HG03342 (cell line): ENCODE measurements at regions not wholly inside any gene's neighbourhood (a gene's known extent, or its start where the extent isn't known, plus 50 kb on each side); places are given as distances from the start of the nearest gene placed in this dataset.
"Not testable (repeated sequence)": the region's sequence is repeated elsewhere in the genome, so short reads cannot be mapped to it uniquely, and the experiment has no call there.

ENCODE experiments used
- ATAC-seq: cut with Tn5 transposase; IDR thresholded peaks from one replicate; pipeline ENCODE4 v1.9.1; 2021; ENCODE audit warnings: mild to moderate bottlenecking, moderate library complexity; ENCODE audit not compliant: unreplicated experiment

DNA sequence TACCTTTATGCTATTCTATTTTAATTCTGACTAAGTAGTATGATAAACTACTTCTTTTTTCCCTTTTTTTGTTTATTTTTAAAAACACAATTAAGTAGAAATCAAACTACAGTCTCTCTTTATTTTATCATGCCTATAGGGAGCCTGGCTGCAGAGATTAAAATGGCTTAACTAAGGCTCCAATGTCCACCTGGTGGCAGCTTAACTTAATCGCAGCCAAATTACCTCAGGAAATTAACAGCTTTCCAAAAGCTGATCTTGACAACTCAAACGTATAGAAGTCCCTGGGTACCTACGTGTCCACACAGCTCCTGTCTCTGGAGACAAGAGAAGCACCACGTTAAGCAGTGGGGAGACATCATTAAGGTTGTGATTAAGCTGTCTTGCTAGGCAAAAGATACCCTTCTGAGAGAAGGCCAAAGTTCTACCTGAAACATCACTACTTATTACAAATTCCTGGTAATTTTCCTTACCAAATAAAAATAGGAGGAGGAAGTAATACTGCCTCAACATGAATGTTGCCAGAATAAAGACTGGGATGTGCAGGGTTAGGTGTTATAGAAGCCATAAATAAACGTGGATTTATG lies 63.2 kb upstream of the SNX19 start:
- ATAC-seq, result no peak

DNA sequence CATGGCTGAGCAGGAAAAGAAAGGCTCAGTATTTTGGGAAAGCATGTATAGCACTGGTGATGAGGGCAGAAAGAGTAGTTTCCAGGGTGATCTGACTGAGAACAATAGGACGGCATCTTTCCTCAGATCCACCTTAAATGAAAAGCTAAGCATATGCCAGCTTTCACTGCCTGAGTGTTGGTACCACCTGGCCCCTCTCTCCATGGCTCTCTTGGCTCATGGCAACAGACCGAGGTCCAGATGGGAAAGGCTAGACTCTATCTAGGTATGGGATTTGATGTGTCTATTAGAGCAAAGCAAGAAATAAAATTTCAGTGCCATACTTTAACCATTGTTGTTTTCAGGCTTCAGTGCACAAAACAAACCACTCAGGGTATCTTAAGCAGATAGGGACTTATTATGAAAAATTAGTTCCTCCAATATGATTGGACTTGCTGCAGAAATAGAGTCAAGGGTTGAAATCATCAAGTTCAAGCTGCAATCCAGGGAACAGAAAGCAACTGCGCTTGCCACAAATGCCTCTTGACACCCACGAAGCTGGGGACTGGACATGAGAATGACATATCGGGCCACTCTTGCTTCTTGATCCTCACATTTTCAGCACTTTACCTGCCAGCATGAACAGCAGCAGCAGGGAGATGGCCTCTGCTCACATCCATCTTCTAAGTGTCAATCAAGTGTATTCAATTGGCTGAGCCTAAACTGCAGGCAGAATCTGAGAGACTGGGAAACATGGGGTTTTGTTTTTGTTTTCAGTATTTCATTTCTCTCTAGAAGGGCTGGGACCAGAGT lies 64.0 kb upstream of the SNX19 start:
- no peak for ATAC-seq

DNA sequence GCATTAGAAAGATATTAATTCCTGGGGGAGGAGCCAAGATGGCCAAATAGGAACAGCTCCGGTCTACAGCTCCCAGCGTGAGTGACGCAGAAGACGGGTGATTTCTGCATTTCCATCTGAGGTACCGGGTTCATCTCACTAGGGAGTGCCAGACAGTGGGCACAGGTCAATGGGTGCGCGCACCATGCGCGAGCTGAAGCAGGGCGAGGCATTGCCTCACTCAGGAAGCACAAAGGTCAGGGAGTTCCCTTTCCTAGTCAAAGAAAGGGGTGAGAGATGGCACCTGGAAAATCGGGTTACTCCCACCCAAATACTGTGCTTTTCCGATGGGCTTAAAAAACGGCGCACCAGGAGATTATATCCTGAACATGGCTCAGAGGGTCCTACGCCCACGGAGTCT lies 68.0 kb upstream of the SNX19 start:
- not testable (repeated sequence) for ATAC-seq

DNA sequence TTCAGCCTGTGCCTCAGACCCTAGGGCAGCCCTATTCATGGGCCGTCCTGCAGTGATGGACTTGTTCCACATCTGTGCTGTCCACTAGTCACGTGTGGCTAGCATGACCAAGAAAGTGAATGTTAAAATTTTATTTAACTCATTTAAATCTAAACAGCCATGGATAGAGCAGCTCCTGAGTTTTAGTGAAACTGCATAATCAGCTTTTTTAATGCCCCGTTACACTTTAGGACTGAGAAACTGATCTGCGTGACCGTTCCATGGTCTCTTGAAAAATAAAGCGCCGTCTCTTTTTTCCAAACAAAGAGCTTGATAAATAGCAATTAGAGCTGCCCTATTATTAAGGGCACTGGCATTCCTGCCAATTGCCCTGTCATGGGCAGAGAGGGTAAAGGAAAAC lies 76.5 kb upstream of the SNX19 start:
- ATAC-seq, result no peak

DNA sequence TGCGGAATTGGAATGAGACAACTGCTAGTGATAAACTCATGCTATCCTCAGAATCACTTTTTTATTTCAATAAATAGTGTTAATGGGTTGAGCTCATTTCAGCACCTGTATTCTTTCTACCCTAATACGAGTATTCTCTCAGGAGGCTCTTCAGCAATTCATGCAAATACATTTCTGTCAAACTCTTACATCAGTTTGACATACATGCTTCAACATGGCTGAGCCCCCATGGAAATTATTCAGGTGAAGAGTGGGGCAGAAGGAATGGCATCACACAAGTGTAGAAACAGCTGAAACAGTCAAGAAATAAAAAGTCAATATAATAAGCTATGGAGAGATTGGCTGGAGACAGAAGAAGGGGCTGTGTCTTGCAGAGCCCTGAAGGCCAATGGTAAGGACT lies 77.8 kb upstream of the SNX19 start:
- ATAC-seq, result no peak

DNA sequence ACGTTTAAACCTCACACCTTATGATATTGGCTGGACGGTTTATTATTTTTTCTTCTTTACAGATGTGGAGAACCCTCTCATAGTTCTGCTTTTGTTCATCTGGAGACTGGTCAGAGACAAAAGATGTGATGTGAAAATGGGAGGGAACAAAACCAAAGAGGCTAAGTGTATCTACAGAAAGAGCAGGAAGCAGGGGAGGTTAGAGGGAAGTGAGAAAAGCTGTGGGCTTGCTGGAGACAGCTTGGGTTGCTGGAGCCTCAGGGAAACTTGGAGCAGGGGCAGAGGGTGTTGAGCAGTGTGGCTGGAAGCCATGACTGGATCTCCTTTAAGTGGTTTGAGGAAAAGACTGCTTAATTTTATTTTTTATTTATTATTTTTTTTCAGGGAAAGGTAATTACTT lies 79.0 kb upstream of the SNX19 start:
- ATAC-seq, result no peak

DNA sequence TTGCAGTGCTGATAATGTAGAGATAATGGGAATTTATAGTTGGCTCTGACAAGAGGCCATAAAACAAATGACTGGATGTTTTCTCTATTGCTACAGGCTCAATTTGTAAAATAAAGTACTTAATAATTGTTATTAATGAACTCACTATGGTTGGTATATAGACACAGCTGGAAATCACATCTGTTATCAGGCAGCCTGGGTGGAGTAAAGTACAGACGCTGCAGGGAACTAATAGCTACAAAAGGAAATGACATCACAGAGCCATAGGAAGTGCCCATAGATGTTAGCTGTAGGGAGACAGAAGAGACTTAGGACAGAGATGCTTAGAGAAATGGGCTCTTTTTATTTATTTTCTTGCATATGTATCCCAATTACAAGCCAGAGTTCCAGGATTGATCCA lies 81.0 kb upstream of the SNX19 start:
- ATAC-seq, result no peak

DNA sequence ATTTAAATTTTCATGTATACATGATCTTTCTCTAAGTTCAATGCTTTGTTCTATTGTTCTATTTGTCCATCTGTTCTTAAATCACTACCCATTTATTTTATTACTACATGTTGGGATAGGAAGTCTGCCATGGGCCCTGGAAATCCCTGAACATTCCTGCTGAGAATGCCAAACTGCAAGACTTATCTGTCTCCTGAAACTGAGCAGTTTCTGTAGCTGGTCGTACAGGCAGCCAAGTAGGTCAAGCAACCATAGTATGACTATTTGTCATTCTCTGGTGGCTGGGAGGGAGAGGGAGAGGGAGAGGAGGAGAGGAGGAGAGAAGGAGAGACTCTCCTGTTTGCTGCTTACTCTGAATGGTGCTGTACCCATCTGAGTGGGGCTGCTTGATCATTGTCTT lies 82.8 kb upstream of the SNX19 start:
- ATAC-seq, result no peak

DNA sequence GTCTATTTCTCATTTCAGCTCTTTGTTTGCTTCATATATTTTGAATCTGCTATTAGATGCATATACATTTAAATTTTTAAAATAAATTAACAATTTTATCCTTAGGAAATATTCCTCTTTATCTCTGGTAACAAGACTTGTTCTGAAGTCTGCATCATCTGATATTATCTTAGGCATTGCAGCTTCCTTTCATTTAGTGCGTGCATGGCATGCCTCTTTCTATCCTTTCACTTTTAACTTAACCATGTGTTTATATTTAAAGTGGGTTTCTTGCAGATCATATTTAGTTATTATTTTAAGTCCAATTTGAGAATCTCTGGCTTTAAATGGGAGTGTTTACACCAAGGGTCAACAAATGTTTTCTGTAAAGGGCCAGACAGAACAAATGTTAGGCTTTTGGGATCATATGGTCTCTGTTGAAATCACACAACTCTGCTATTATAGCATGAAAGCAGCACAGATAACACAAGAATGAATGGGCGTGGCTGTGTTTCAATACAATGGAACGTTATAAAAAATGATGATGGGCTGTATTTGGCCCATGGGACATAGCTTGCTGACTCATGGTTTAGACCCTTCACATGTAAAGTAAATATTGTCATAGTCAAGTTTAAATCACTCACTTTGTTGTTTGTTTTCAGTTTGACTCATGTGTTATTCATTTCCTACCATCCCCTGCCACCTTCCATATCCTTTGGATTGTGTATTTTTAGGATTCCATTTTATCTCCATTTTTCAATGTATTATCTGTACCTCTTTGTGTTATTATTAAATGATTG lies 83.9 kb upstream of the SNX19 start:
- no peak for ATAC-seq

DNA sequence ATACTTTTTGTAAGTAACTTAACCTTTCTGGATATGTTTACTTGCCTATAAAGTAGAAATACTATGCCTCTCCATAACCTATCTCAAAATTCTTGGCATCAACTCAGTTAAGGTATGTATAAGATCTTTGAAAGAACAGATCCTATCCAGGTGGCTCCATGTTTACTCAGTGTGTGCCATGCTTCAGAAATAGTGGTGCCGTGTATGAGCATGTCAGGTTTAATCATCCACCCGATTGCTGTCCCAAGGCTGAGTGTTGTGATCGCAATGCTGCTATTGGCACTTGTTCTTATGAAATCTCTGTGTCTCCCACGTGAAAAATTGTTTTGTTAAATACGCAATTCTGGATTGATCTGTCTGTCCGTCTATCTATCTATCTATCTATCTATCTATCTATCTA lies 85.9 kb upstream of the SNX19 start:
- no peak for ATAC-seq

DNA sequence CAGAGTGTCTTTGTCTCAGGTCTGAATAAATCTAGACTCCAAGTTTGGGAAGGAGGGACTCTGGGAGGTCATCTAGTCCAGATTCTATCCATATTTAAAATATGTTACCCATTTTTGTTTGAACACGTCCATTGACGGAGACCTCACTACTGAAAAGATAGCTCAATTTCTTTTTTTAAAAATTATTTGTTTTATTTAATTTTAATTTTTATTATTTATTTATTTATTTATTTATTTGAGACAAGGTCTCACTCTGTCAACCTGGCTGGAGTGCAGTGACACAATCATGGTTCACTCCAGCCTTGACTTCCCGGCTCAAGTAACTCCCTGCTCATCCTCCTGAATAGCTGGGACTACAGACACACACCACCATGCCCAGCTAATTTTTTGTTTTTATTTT lies 89.5 kb upstream of the SNX19 start:
- ATAC-seq, result no peak

DNA sequence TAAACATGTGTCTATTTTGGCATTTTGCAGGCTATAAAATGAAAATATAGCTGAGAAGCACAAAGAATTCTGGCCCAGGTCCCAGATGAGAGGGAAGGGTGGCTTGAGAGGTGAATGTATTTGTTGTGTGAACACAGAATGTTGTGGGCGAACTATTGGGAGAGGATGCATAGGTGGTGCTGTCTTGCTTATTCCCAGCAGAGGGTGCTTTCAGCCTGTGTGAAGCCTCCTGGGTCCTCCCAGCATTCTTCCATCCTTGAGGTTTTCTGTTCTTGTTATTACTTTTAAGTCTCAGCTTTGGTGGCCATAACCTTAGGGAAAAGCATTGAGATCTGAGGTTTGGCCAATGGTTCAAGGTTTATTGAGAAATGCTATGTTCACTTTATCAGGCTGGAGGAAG lies 108.7 kb upstream of the SNX19 start:
- peak; percentile 45 for ATAC-seq

DNA sequence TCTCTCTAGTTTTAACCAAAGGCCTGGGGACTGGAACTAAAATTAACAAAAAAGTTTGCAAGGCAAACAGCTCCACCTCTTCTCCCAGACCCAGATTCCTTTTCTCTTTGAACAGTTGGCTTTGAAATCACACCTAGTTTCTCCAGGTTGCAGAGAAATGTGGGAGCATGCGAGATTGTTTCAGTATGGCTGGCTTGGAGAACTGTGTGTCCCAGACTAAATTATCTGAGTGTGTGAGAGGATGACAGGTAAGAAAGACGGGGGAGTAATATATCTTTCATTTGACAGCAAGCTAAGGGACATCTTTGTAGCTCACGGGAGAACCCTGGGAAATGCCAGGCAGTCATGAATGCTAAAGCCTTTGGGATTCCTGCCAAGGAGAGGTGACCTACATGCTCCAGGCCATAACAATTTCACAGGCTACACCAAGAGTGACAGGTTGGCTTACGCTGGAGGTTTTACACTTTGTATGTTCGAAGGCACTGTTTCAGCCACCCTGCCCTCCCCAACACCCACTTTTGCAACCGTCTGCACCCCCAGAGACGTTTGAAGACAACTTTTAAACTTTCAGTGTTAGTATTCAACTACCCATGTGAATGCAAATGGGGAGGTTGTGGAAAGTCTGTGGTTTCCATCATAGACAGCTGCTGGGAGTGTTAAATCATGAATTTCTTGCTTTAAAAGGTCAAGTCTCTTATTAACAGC lies 109.3 kb upstream of the SNX19 start:
- ATAC-seq, result peak; percentile 72

DNA sequence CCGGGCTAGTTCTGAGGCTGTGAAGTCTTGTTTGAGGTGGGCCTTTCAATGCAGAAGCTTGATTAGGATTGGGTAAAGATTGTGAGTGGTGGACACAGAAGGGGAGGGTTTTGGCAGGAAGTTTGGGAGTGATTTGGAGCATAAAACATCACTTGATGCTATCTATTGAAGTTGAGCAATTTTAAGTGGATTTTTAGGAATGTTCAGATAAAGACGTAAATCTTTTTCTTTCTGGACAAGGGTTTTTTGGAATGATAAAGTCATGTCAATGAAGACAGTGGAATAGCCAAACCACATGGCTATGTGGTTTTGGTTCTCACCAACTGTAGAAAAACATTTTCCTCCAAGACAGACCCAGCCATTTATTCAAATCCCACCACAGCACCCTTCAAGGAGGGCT lies 111.2 kb upstream of the SNX19 start:
- no peak for ATAC-seq

DNA sequence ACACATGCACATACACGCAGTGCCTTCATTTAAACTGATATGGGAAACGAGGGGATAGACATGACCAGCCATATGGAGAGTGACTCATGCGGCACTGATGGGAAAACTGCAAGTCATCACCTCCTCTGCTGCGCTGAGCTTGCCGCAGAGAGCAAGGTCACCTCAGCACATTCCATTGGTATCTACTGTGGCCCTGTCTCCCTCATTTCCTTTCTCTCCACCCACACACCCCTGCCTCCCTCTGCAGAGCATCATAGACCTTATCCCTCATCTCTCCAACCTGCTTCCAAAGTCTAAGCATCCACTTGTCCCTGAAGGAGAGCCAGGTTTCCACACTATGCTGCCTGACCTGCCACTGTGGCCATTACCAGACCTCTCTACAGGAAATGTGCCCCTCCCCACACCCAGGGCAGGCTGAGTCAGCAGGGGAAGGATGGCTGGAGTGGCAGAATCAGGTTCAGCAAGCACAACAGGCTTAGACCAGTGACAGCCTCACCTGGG lies 116.9 kb upstream of the SNX19 start:
- ATAC-seq, result no peak

DNA sequence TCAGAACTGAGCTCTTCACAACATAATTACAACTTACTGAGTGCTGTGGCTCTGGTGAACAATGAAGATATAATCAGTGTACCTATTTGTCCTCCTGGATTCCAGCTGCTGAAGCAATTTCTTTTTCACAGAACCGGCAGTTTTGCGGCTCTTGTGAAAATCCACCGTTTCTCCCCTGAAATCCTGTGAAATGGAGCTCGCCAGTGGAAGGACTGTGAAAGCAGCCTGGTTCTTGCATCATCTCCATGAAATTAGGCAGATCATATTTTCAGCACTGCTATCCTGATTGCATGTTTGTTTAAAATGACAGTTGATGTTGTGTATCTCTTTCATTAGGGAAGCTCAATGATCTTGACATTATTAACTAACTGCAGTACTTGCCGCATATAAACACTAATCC lies 120.2 kb upstream of the SNX19 start:
- ATAC-seq, result no peak

DNA sequence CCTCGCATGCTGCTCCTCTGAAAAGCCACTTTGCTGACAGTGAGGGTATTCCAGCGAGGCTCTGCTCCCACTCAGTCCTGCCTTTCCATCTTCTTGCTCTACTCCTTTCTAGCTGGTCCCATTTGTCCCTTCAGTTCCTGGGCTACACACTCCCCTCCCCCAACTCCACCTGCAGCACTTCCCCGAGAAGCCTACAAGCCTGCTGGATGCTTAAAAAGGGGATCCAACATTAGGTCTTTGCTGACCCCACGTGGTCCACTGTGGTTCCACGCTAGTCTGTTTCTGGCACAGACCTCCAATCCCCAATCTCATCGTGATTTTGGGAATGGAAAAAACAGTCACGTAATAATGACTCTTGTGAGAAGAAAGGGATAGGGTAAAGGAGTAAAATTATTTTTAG lies 121.6 kb upstream of the SNX19 start:
- ATAC-seq, result no peak

DNA sequence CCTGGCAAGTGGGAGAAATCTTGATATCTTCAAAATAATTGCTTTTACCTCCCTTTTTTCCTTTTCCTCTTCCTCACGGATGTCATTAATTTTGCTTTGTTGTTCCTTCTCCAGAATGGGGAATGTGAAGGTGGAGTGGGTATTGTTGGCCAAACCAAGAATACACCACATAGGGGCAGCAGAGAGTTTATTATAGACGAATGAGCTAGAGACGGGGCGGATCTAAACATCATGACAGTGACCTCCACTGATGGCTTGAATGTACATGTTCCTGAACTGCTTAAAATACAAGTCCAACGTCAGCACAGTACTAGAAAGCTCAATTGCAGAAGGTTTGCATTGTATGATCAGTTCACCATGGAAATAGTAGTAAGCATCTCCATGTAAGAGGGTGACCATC lies 122.3 kb upstream of the SNX19 start:
- no peak for ATAC-seq

DNA sequence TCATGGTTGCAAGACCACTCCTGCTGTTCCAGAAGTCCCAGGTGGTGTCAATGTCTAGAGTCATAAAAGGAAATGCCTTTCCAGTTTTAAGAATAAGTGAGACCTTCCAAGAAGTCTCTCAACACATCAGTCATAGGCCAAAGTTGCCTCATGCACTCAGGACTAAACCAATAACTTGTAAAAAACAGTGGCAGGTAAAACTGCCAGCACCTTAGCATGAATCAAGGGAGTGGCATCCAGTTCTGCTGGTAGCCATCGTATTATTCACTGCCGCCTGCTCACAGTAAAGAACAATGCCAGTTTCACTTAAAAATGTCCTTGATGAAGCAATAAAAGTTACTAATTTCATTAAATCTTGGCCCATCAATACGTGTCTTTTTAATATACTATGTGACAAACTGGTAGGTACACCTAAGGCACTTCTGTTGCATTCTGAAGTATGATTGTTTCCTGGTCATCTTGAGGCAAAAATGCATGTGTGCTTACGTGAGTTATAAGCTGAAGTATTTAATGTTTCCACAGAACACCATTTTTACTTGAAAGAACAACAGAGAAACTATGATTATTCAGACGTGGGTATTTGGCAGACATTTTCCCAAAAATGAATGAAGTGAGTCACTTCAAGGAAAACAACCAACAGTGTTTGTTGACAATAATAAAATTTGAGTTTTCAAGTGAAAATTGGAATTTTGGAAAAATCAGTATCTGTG lies 125.2 kb upstream of the SNX19 start:
- no peak for ATAC-seq

DNA sequence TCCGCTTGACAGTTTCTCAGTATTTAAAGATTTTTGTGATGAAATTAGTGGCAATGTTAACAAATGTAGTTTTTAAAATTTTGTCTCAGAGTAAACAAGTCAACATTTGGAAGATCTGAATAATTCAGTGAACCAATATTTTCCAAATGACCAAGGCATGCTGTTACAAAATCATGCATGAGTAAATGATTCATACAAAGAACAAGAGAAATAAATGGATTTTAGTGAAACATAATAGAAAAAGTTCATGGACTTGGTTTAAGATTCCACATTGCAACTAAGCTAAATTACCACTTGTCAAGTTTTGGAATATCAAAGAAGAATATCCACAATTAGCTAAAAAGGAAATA lies 125.7 kb upstream of the SNX19 start:
- no peak for ATAC-seq

DNA sequence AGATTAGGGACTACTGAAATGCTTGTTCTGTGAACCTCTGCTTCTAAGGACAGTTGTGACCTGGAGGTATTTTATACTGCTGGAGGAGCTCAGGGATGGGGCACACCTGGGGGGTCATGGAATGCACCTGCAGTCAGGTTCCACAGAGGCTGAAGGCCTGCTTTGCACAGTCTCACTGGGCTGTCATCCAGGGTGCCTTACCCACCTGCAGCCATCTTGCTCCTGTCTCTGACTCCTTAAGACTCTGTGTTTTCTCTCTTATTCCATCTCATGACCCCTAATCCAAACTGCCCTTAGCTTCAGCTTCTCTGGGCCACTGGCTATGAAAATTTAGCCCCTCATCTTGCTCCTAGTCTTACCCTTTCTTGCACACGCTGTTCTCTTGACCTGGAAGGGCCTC lies 127.0 kb upstream of the SNX19 start:
- no peak for ATAC-seq
